GM19328 (cell line): ENCODE measurements at regions not wholly inside any gene's neighbourhood (a gene's known extent, or its start where the extent isn't known, plus 50 kb on each side); places are given as distances from the start of the nearest gene placed in this dataset.
A peak's percentile ranks its signal among the peaks of the same experiment; 100 is the strongest.
"Not testable (repeated sequence)": the region's sequence is repeated elsewhere in the genome, so short reads cannot be mapped to it uniquely, and the experiment has no call there.

Experiments used
- ATAC-seq: cut with Tn5 transposase; IDR thresholded peaks from one replicate; pipeline ENCODE4 v1.9.1; 2021; ENCODE audit warnings: mild to moderate bottlenecking, moderate library complexity; ENCODE audit not compliant: unreplicated experiment

DNA sequence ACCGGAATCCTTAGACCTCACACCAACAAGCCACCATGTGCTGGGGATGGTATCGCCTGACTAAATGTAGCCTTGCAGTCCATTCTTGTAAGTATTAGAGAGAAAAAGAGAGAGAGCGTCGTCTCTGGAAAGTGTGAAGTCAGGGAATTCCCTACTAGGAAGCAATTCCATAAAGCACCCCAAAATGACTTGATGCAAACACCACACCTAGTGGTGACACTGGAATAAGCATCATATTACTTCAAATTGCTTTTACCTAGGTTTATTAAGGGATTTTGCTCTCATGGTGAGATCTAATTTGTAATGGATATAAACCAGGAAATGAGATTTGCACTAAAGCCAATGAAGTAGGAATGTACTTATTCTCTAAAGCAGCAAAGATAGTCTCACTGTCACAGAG lies 111.4 kb upstream of the METTL9 start:
- not testable (repeated sequence) for ATAC-seq

DNA sequence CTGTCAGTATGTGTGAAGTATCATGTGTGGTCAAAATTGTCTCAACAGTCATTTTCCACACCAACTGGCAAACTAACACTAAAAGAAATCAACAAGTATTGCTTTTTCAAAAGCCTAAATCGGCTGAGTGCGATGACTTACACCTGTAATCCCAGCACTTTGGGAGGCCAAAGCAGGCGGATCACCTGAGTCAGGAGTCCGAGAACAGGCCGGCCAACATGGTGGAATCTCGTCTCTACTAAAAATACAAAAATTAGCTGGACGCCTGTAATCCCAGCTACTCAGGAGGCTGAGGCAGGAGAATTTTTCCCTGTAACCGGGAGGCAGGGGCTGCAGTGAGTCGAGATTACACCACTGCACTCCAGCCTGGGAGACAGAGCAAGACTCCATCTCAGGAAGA lies 100.3 kb upstream of the METTL9 start:
- ATAC-seq: not testable (repeated sequence)

DNA sequence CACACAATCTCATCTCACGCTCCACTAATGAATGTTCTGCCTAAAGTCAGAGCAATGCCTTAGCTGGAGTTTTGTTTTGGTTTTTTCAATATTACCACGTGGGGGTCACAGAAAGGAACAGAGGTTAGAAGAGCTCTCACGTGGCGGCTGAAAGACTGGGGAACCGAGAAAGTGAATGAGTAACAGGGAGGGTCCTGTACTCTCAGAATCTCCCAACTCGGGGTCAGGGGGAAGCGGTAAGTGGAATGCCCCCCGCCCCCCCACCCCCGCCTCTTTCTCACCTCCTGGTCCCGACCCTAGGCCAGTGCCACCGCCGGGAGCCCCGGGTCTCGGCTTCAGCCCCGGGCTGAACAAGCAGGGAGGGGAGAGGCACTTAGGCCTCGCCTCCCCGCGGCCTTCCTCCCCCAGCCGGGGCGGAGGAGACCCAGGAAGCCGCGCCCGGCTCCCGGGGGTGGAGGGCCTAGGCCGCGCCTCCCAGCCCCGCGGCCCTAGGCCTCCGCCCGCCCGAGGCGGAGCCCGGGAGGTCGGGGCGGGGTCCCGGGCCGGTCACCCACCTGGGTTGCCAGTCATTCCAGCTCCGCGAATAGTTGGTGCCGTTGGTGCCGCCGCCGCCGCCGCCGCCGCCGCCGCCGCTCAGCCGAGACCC lies 98.0 kb upstream of the METTL9 start:
- peak; percentile 53 for ATAC-seq

DNA sequence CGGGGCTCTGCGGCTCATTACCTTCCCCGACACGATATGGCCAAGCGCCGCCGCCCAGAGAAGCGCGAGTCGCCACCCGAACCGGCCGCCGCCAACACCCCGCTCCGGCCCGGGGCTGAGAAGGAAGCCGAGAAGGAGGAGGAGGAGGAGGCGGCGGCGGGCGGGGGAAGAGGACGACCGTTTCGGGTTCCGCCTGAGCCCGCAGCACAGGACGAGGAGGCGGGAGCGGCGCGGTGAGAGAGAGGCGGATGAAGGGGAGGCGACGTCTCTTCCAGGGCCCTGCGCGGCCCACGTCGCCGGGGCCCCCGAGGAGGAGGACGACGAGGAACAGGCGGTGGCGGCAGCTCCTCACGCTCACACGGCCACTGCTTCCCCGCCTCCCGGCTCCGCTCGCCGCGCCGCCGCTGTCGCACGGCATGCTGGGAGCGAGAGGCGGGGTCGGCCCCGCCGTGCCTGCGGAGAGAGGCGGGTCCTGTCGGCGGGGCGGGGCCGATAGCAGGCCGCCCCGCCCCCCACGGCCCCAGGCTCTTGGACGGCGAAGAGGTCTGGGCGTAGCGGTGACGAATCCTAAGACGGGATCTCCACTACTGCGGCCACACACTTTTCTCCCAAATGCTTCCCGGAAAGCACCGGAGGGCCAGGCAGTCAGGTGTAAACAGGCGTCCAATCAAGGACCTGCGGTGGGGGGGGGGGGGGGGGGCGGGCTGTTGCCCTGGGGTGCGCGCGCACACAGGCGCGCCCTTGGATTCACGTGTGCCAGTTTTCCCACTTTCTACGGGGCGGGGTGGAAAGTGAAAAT lies 97.3 kb upstream of the METTL9 start:
- ATAC-seq: peak; percentile 76

- not testable (repeated sequence) for ATAC-seq
These were observed 95.8 kb upstream of the METTL9 start for GRCh38 chr16:21503574-21503920.

- ATAC-seq: not testable (repeated sequence)
These were observed 95.2 kb upstream of the METTL9 start for GRCh38 chr16:21503941-21504832.

- not testable (repeated sequence) for ATAC-seq
These were observed 93.4 kb upstream of the METTL9 start for GRCh38 chr16:21505751-21506520.

GRCh38 chr16:21506857-21507456 lies 92.4 kb upstream of the METTL9 start:
- ATAC-seq: peak; percentile 43

DNA sequence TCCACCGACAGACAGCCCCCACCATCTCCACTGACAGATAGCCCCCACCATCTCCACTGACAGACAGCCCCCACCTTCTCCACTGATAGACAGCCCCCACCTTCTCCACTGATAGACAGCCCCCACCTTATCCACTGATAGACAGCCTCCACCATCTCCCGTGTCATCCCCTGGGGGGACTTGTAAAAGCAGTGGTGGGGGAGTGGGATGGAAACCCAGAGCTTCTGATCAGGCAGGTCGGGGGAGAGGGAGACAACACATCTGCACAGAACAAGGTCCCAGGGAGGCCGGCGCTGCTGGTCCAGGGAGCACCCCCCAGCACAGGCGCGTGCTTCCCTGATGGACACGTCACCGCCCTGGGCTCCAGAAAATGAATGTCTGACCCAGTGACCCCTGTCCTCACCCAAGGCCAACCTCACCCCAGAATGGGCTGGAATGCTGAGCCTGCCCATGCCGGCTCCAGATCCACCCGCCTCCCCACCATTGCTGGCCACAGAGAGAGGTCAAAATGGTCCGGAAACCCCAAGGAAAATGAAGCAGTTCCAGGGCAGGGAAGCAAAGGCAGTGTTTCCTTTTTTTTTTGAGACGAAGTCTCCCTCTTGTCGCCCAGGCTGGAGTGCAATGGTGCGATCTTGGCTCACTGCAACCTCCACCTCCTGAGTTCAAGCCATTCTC lies 91.6 kb upstream of the METTL9 start:
- not testable (repeated sequence) for ATAC-seq

GRCh38 chr16:21508661-21509436 lies 90.5 kb upstream of the METTL9 start:
- not testable (repeated sequence) for ATAC-seq

DNA sequence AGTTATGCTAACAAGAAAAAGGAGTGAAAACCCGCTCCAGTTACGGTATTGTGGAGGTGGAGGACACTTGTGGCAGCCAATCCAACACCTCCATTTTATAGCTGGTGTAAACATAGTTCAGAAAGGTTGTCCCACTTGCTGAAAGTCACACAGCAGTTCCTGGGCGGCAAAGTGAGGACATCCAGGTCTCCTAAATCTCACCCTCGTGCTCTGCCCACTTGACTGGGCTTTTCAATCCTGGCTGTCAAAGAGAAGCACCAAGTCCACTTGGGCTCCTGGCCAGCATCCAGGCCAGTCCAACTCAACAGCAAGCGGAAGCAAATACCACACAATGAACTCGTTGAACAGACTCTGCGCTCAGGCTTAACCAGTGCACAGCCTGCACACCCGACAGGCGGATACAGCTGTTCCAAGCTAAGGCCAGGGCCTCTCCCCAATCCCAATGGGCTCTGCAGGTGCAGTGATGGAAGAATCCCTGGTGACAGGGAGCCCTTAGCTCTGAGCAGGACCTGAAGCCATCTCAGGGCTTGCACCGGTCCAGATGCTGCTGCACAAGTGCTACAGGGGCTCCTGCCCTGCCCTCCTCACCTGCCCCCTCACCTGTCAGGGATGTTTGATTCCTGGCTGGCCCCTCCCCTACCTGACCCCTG lies 89.8 kb upstream of the METTL9 start:
- ATAC-seq: not testable (repeated sequence)

DNA sequence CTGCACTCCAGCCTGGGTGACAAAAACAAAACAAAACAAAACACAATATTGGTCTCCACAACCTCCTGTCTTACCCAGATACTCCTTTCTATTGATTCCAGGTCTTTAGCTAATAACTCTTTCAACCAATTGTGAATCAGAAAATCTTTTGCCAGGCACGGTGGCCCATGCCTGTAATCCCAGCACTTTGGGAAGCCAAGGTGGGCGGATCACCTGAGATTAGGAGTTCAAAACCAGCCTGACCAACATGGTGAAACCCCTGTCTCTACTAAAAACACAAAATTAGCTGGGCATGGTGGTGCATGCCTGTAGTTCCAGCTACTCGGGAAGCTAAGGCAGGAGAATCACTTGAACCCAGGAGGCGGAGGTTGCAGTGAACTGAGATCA lies 88.5 kb upstream of the METTL9 start:
- not testable (repeated sequence) for ATAC-seq

GRCh38 chr16:21511315-21512210 lies 87.8 kb upstream of the METTL9 start:
- not testable (repeated sequence) for ATAC-seq

GRCh38 chr16:21512280-21513192 lies 86.8 kb upstream of the METTL9 start:
- not testable (repeated sequence) for ATAC-seq

DNA sequence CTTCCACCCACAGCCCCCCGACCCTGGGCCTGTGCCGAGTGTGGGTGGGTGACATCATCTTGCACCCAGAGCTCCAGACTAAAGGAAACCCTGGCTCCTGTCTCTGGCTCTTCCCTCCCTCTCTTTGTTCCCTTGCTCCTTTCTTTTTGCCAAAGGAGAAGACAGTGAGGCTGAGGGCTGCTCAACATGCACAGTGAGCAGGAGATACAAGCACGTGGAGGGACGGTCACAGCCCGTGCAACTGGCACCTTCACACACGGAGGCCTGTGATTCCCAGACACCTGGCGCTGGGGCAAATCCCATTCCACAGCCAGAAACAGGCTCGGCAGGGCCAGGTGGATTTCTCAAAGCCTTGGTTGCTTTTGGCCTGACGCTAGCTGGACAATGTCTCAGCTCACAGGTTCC lies 86.0 kb upstream of the METTL9 start:
- not testable (repeated sequence) for ATAC-seq

GRCh38 chr16:21513812-21514473 lies 85.4 kb upstream of the METTL9 start:
- not testable (repeated sequence) for ATAC-seq
